ENCODE measurements at regions not wholly inside any gene's neighbourhood (a gene's known extent, or its start where the extent isn't known, plus 50 kb on each side); places are given as distances from the start of the nearest gene placed in this dataset.

GRCh38 chr21:9772348-9772672, 749.1 kb upstream of the TPTE start:
- TF ChIP-seq CTCF (conservative IDR thresholded peaks at IDR 0.05; ENCODE audit: low read length) = no peak
- no peak for TF ChIP-seq EZH2phosphoT487 (IDR thresholded peaks at IDR 0.05; ENCODE audit: borderline replicate concordance, low read depth, low read length)
